ENCODE measurements at regions not wholly inside any gene's neighbourhood (a gene's known extent, or its start where the extent isn't known, plus 50 kb on each side); places are given as distances from the start of the nearest gene placed in this dataset.
"Not testable (repeated sequence)": the region's sequence is repeated elsewhere in the genome, so short reads cannot be mapped to it uniquely, and the experiment has no call there.

DNA sequence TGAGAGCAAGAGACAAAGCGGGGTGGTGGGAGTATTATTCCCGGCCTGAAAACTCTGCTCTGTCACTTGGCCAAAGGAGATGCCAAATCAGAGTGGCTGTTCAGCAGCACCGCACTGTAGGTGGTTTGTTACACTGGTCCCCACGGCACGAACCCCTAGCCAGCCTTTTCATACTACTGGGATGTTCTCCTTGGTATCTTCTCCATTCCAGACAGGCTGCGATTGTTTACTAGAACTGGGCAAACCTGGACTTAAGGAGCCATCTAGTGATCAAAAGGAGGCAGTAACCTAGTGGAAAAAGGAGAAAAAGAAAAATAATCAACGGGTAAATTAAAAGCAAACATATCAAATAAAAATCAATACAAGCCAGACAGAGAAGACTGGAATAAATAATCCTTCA is 58.9 kb upstream of the TMTC2 start:
- intact Hi-C loops (cut with micrococcal nuclease): no loop called here
- FAIRE-seq: no peak

DNA sequence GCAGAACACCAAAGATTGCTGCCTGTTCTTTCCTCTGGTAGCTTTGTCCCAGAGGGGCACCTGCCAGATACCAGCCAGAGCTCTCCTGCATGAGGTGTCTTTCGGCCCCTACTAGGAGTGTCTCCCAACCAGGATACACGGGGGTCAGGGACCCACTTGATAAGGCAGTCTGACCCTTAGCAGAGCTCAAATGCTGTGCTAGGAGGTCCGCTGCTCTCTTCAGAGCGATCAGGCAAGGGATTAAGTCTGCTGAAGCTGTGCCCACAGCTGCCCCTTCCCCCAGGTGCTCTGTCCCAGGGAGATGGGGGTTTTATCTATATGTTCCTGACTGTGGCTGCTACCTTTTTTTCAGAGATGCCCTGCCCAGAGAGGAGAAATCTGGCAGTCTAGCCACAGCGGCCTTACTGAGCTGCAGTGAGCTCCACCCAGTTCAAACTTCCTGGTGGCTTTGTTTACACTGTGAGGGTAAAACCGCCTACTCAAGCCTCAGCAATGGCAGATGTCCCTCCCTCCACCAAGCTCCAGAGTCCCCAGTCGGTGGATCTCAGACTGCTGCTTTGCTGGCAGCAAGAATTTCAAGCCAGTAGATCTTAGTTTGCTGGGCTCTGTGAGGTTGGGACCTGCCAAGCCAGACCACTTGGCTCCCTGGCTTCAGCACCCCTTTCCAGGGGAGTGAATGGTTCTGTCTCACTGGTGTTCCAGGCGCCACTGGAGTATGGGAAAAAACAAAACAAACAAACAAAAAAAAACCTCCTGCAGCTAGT is 52.0 kb upstream of the TMTC2 start:
- FAIRE-seq; H3K4me3 ChIP-seq; in situ Hi-C loops (cut with MboI): not testable (repeated sequence)

More for the DNA sequence above, 58.9 kb upstream of the TMTC2 start:
- ChIA-PET CTCF (ENCODE audit: low intra/inter-chr PET ratio) (no interaction called here), POLR2A (no interaction called here)
- Histone ChIP-seq H3K27ac (ENCODE audit: extremely low read depth, low read depth, low read length) (no peak overlapping the region), H3K4me2 (ENCODE audit: insufficient read depth, low read length) (no peak overlapping the region), H4K20me1 (replicated peaks; ENCODE audit: control insufficient read depth, insufficient read depth, low read length) (no peaks in the 10 kb centered on the region), H3K9me1 (ENCODE audit: control insufficient read depth, insufficient read depth, low read length) (no peaks in the 10 kb centered on the region), H3K4me3 (no peak overlapping the region), H3K27me3 (ENCODE audit: control insufficient read depth in 2 of 2, insufficient read depth in 2 of 2, low read length in 2 of 2) (no peaks in the 10 kb centered on the region), H3K79me2 (ENCODE audit: control insufficient read depth, insufficient read depth, low read length) (no peaks in the 10 kb centered on the region), H3K4me1 (replicated peaks in 1 of 2; ENCODE audit: control insufficient read depth in 2 of 2, insufficient read depth in 2 of 2, low read length in 2 of 2) (no peaks in the 10 kb centered on the region), H3K9me3 (replicated peaks; ENCODE audit: control insufficient read depth, insufficient read depth, low read depth, low read length) (no peaks in the 10 kb centered on the region; the same call in 1 of the 2 replicates), H2AFZ (ENCODE audit: low read depth, low read length) (no peak overlapping the region), H3K36me3 (ENCODE audit: control insufficient read depth, insufficient read depth, low read length) (no peaks in the 10 kb centered on the region), H3K9ac (ENCODE audit: insufficient read depth in 1 of 2, low read depth in 2 of 2, low read length in 2 of 2) (no peak overlapping the region)
- no peak for TF ChIP-seq ZNF165 (CRISPR knock-in tag; IDR thresholded peaks at IDR 0.05; ENCODE audit: borderline replicate concordance)
- TF ChIP-seq CEBPG (CRISPR knock-in tag; IDR thresholded peaks at IDR 0.05): no peak
- no peak for TF ChIP-seq CEBPG (tag; conservative IDR thresholded peaks at IDR 0.05 in 1 of 2, IDR thresholded peaks at IDR 0.05 in 1 of 2)
- TF ChIP-seq, protein P1, sequence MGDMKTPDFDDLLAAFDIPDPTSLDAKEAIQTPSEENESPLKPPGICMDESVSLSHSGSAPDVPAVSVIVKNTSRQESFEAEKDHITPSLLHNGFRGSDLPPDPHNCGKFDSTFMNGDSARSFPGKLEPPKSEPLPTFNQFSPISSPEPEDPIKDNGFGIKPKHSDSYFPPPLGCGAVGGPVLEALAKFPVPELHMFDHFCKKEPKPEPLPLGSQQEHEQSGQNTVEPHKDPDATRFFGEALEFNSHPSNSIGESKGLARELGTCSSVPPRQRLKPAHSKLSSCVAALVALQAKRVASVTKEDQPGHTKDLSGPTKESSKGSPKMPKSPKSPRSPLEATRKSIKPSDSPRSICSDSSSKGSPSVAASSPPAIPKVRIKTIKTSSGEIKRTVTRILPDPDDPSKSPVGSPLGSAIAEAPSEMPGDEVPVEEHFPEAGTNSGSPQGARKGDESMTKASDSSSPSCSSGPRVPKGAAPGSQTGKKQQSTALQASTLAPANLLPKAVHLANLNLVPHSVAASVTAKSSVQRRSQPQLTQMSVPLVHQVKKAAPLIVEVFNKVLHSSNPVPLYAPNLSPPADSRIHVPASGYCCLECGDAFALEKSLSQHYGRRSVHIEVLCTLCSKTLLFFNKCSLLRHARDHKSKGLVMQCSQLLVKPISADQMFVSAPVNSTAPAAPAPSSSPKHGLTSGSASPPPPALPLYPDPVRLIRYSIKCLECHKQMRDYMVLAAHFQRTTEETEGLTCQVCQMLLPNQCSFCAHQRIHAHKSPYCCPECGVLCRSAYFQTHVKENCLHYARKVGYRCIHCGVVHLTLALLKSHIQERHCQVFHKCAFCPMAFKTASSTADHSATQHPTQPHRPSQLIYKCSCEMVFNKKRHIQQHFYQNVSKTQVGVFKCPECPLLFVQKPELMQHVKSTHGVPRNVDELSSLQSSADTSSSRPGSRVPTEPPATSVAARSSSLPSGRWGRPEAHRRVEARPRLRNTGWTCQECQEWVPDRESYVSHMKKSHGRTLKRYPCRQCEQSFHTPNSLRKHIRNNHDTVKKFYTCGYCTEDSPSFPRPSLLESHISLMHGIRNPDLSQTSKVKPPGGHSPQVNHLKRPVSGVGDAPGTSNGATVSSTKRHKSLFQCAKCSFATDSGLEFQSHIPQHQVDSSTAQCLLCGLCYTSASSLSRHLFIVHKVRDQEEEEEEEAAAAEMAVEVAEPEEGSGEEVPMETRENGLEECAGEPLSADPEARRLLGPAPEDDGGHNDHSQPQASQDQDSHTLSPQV (IDR thresholded peaks at IDR 0.05): no peak
- no peak for TF ChIP-seq HNRNPL (IDR thresholded peaks at IDR 0.05; ENCODE audit: low read depth, low read length)
- no peak for TF ChIP-seq ZNF830 (CRISPR knock-in tag; IDR thresholded peaks at IDR 0.05)
- TF ChIP-seq SNIP1 (IDR thresholded peaks at IDR 0.05; ENCODE audit: low read depth): no peak
- TF ChIP-seq, protein P2, sequence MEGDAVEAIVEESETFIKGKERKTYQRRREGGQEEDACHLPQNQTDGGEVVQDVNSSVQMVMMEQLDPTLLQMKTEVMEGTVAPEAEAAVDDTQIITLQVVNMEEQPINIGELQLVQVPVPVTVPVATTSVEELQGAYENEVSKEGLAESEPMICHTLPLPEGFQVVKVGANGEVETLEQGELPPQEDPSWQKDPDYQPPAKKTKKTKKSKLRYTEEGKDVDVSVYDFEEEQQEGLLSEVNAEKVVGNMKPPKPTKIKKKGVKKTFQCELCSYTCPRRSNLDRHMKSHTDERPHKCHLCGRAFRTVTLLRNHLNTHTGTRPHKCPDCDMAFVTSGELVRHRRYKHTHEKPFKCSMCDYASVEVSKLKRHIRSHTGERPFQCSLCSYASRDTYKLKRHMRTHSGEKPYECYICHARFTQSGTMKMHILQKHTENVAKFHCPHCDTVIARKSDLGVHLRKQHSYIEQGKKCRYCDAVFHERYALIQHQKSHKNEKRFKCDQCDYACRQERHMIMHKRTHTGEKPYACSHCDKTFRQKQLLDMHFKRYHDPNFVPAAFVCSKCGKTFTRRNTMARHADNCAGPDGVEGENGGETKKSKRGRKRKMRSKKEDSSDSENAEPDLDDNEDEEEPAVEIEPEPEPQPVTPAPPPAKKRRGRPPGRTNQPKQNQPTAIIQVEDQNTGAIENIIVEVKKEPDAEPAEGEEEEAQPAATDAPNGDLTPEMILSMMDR (IDR thresholded peaks at IDR 0.05 in 2 of 3, conservative IDR thresholded peaks at IDR 0.05 in 1 of 3; ENCODE audit: insufficient read depth in 2 of 3, low read depth in 1 of 3, low read length in 3 of 3): 0 out of 6 replicates have a peak, but pooled peaks of 1 of the 3 experiments have one; percentile 4
- TF ChIP-seq RAD21 (CRISPR knock-in tag; conservative IDR thresholded peaks at IDR 0.05 in 1 of 2, IDR thresholded peaks at IDR 0.05 in 1 of 2): peak in 1 of 2 experiments; percentile 21; a peak in 1 of 4 replicates
- no peak for DNase-seq (ENCODE audit: extremely low read depth in 1 of 4, low spot score in 3 of 4)
- ATAC-seq: no peak
- in situ Hi-C loops (cut with MboI): no loop called here
- WGBS (ENCODE audit: insufficient coverage, low coverage, missing lambda C conversion rate): 0% methylated on average over 7 of the region's 7 CpGs
- no TSS peak for BruUV-seq (replicated peaks)

More for the DNA sequence above, 52.0 kb upstream of the TMTC2 start:
- H4K20me1 ChIP-seq (replicated peaks; ENCODE audit: control insufficient read depth, insufficient read depth, low read length); intact Hi-C loops (cut with micrococcal nuclease); H3K36me3 ChIP-seq (ENCODE audit: control insufficient read depth, insufficient read depth, low read length); H3K4me1 ChIP-seq (replicated peaks in 1 of 2; ENCODE audit: control insufficient read depth in 2 of 2, insufficient read depth in 2 of 2, low read length in 2 of 2); POLR2A ChIA-PET; H2AFZ ChIP-seq (ENCODE audit: low read depth, low read length); BruUV-seq (replicated peaks); H3K27ac ChIP-seq (ENCODE audit: extremely low read depth, low read depth, low read length); H3K79me2 ChIP-seq (ENCODE audit: control insufficient read depth, insufficient read depth, low read length); H3K9ac ChIP-seq (ENCODE audit: insufficient read depth in 1 of 2, low read depth in 2 of 2, low read length in 2 of 2); H3K4me2 ChIP-seq (ENCODE audit: insufficient read depth, low read length); ATAC-seq; H3K27me3 ChIP-seq (ENCODE audit: control insufficient read depth in 2 of 2, insufficient read depth in 2 of 2, low read length in 2 of 2); H3K9me1 ChIP-seq (ENCODE audit: control insufficient read depth, insufficient read depth, low read length); H3K9me3 ChIP-seq (replicated peaks; ENCODE audit: control insufficient read depth, insufficient read depth, low read depth, low read length); DNase-seq (ENCODE audit: extremely low read depth in 1 of 4, low spot score in 3 of 4); CTCF ChIA-PET (ENCODE audit: low intra/inter-chr PET ratio): not testable (repeated sequence)
- 0% methylated on average over 5 of the region's 8 CpGs for WGBS (ENCODE audit: insufficient coverage, low coverage, missing lambda C conversion rate)

Data from K562 (cell line).